ENCODE measurements at regions not wholly inside any gene's neighbourhood (a gene's known extent, or its start where the extent isn't known, plus 50 kb on each side); places are given as distances from the start of the nearest gene placed in this dataset.

- H3K9me3 ChIP-seq (ENCODE audit: control insufficient read depth in 1 of 2, insufficient read depth in 1 of 2, low read depth in 1 of 2, low read length in 2 of 2), result no peaks in the 10 kb centered on the region
Measured at GRCh38 chr9:84450029-84450428, 109.5 kb upstream of the SLC28A3 start.

More at GRCh38 chr9:84450029-84450428, 109.5 kb upstream of the SLC28A3 start:
- H3K4me1 ChIP-seq (ENCODE audit: control insufficient read depth in 1 of 2, insufficient read depth in 2 of 2, low read length in 2 of 2), result no peaks in the 10 kb centered on the region
- DNase-seq (ENCODE audit: low read depth, low spot score) (no peak), ATAC-seq (no peak)
- no peak overlapping the region for H3K27ac ChIP-seq (ENCODE audit: low read depth, low read length)
- BruUV-seq (replicated peaks), result no TSS peak
- ChIA-PET CTCF (no interaction called here), RAD21 (ENCODE audit: low non-redundant PET in 1 of 2, low total read pairs in 2 of 2, uncharacterized antibody in 2 of 2, unreplicated experiment in 2 of 2) (no interaction called here), POLR2A (no interaction called here)
- TF ChIP-seq SRF (IDR thresholded peaks at IDR 0.05; ENCODE audit: low read depth) (no peak), SIN3A (IDR thresholded peaks at IDR 0.05; ENCODE audit: low read depth) (no peak), EZH2 (IDR thresholded peaks at IDR 0.05) (no peak), POLR2A (IDR thresholded peaks at IDR 0.05; ENCODE audit: borderline replicate concordance, extremely low read depth, insufficient read depth, insufficient read length) (no peak), YY1 (IDR thresholded peaks at IDR 0.05; ENCODE audit: extremely low read depth, insufficient replicate concordance, low read depth, low read length) (no peak), SP1 (IDR thresholded peaks at IDR 0.05; ENCODE audit: low read depth) (no peak), FOSL1 (IDR thresholded peaks at IDR 0.05; ENCODE audit: low read depth) (no peak), TCF7L2 (IDR thresholded peaks at IDR 0.05; ENCODE audit: borderline replicate concordance, extremely low read depth, insufficient read depth, insufficient read length) (no peak), ZNF274 (IDR thresholded peaks at IDR 0.05; ENCODE audit: low read depth, low read length) (no peak), RAD21 (IDR thresholded peaks at IDR 0.05; ENCODE audit: low read depth) (no peak), CEBPB (IDR thresholded peaks at IDR 0.05; ENCODE audit: low read depth) (no peak), JUND (IDR thresholded peaks at IDR 0.05) (no peak), MAX (IDR thresholded peaks at IDR 0.05) (no peak), ZFX (IDR thresholded peaks at IDR 0.05) (no peak), EGR1 (IDR thresholded peaks at IDR 0.05; ENCODE audit: low read depth) (no peak)
- TF ChIP-seq, protein P1, sequence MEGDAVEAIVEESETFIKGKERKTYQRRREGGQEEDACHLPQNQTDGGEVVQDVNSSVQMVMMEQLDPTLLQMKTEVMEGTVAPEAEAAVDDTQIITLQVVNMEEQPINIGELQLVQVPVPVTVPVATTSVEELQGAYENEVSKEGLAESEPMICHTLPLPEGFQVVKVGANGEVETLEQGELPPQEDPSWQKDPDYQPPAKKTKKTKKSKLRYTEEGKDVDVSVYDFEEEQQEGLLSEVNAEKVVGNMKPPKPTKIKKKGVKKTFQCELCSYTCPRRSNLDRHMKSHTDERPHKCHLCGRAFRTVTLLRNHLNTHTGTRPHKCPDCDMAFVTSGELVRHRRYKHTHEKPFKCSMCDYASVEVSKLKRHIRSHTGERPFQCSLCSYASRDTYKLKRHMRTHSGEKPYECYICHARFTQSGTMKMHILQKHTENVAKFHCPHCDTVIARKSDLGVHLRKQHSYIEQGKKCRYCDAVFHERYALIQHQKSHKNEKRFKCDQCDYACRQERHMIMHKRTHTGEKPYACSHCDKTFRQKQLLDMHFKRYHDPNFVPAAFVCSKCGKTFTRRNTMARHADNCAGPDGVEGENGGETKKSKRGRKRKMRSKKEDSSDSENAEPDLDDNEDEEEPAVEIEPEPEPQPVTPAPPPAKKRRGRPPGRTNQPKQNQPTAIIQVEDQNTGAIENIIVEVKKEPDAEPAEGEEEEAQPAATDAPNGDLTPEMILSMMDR (IDR thresholded peaks at IDR 0.05 in 2 of 3, conservative IDR thresholded peaks at IDR 0.05 in 1 of 3; ENCODE audit: borderline replicate concordance in 1 of 3, insufficient read depth in 1 of 3, low read depth in 2 of 3, low read length in 2 of 3), result no peak
- TF ChIP-seq, protein P2, sequence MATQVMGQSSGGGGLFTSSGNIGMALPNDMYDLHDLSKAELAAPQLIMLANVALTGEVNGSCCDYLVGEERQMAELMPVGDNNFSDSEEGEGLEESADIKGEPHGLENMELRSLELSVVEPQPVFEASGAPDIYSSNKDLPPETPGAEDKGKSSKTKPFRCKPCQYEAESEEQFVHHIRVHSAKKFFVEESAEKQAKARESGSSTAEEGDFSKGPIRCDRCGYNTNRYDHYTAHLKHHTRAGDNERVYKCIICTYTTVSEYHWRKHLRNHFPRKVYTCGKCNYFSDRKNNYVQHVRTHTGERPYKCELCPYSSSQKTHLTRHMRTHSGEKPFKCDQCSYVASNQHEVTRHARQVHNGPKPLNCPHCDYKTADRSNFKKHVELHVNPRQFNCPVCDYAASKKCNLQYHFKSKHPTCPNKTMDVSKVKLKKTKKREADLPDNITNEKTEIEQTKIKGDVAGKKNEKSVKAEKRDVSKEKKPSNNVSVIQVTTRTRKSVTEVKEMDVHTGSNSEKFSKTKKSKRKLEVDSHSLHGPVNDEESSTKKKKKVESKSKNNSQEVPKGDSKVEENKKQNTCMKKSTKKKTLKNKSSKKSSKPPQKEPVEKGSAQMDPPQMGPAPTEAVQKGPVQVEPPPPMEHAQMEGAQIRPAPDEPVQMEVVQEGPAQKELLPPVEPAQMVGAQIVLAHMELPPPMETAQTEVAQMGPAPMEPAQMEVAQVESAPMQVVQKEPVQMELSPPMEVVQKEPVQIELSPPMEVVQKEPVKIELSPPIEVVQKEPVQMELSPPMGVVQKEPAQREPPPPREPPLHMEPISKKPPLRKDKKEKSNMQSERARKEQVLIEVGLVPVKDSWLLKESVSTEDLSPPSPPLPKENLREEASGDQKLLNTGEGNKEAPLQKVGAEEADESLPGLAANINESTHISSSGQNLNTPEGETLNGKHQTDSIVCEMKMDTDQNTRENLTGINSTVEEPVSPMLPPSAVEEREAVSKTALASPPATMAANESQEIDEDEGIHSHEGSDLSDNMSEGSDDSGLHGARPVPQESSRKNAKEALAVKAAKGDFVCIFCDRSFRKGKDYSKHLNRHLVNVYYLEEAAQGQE (IDR thresholded peaks at IDR 0.05; ENCODE audit: low read depth), result no peak
- H3K36me3 ChIP-seq (ENCODE audit: control insufficient read depth in 1 of 2, insufficient read depth in 2 of 2, low read length in 2 of 2), result no peaks in the 10 kb centered on the region
- H3K4me3 ChIP-seq (replicated peaks in 1 of 2; ENCODE audit: low read depth in 1 of 2, low read length in 2 of 2), result no peak overlapping the region
- intact Hi-C loops (cut with micrococcal nuclease), result no loop called here
- peaks cover 20% of the 10 kb centered on the region for H3K27me3 ChIP-seq (ENCODE audit: insufficient read depth, low read length)
- H3K79me2 ChIP-seq (ENCODE audit: insufficient read depth, low read length), result no peaks in the 10 kb centered on the region
- no peaks in the 10 kb centered on the region for H4K20me1 ChIP-seq (ENCODE audit: insufficient read depth)
- H2AFZ ChIP-seq (ENCODE audit: low read depth, low read length, poor library complexity, severe bottlenecking), result no peak overlapping the region
- H3K4me2 ChIP-seq (ENCODE audit: low read length), result no peak overlapping the region
- H3K9ac ChIP-seq (ENCODE audit: low read length), result no peak overlapping the region
- no peaks in the 10 kb centered on the region for H3K9me2 ChIP-seq (ENCODE audit: insufficient read depth)

Data from HCT116 (cell line).